ENCODE measurements at regions not wholly inside any gene's neighbourhood (a gene's known extent, or its start where the extent isn't known, plus 50 kb on each side); places are given as distances from the start of the nearest gene placed in this dataset.

DNA sequence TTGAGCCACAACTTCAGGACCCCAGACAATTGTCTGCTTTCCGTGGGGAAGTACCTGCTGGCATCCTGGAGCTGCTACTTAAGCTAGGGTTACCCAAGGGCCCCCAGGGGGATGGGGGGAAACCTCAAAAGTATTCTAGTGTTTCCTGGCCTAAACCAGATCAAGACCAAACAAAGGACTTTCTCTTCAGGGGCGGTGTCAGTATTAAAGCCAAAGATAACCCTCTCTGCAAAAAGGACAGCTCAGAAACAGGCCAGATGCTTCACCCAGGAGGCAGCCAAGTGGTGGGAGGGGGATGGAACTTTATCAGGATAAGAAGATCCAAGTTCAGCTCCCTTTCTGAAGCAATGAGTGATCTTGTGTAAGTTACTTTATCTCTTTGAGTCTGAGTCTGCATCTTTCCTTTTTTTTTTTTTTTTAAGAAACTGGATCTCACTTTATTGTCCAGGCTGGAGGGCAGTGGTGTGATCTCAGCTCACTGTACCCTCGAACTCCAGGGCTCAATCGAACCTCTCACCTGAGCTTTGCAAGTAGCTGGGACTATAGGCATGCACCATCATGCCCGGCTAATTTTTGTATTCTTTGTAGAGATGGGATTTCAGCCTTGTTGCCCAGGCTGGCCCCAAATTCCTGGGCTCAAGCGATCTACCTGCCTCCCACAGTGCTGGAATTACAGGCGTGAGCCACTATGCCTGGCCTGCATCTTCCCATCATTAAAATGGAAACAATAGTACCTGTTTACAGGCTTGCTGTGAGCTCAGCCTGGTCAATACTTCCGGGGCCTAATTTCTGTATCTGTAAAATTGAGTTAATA is 151.8 kb upstream of the PTPRM start:
- DNase-seq: no peak
- H3K27ac Mint-ChIP-seq: no peak overlapping the region
- Histone ChIP-seq H3K36me3 (replicated peaks in 1 of 2; ENCODE audit: control insufficient read depth in 1 of 2, insufficient read depth in 2 of 2, low read length in 2 of 2) (no peaks in the 10 kb centered on the region), H3K27ac (ENCODE audit: low read depth in 1 of 2, low read length in 2 of 2) (no peak overlapping the region), H3K79me2 (ENCODE audit: insufficient read depth, low read length) (no peaks in the 10 kb centered on the region), H3K9me3 (replicated peaks in 1 of 2; ENCODE audit: control insufficient read depth in 1 of 2, insufficient read depth in 1 of 2, low read length in 2 of 2) (no peaks in the 10 kb centered on the region), H3K4me3 (replicated peaks in 1 of 3; ENCODE audit: low read depth in 2 of 3, low read length in 3 of 3) (no peak overlapping the region), H3K27me3 (ENCODE audit: control insufficient read depth in 2 of 2, insufficient read depth in 2 of 2, low read length in 2 of 2) (no peaks in the 10 kb centered on the region), H3K4me2 (replicated peaks; ENCODE audit: extremely low read depth, low read length, poor library complexity, severe bottlenecking) (no peak overlapping the region), H3K9ac (ENCODE audit: insufficient read depth, low read length, poor library complexity, severe bottlenecking) (no peak overlapping the region), H2AFZ (ENCODE audit: insufficient read depth, low read depth, low read length, poor library complexity, severe bottlenecking) (no peak overlapping the region), H3K4me1 (ENCODE audit: control insufficient read depth in 1 of 2, insufficient read depth in 2 of 2, low read length in 2 of 2) (no peaks in the 10 kb centered on the region), H4K20me1 (ENCODE audit: insufficient read depth, low read length) (no peaks in the 10 kb centered on the region)
- H3K4me1 Mint-ChIP-seq: no peaks in the 10 kb centered on the region
- TF ChIP-seq, protein P1, sequence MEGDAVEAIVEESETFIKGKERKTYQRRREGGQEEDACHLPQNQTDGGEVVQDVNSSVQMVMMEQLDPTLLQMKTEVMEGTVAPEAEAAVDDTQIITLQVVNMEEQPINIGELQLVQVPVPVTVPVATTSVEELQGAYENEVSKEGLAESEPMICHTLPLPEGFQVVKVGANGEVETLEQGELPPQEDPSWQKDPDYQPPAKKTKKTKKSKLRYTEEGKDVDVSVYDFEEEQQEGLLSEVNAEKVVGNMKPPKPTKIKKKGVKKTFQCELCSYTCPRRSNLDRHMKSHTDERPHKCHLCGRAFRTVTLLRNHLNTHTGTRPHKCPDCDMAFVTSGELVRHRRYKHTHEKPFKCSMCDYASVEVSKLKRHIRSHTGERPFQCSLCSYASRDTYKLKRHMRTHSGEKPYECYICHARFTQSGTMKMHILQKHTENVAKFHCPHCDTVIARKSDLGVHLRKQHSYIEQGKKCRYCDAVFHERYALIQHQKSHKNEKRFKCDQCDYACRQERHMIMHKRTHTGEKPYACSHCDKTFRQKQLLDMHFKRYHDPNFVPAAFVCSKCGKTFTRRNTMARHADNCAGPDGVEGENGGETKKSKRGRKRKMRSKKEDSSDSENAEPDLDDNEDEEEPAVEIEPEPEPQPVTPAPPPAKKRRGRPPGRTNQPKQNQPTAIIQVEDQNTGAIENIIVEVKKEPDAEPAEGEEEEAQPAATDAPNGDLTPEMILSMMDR (IDR thresholded peaks at IDR 0.05): no peak
- peaks cover 0 to 3% (median 0%) of the 10 kb centered on the region in 3 donors for H3K27me3 Mint-ChIP-seq (ENCODE audit: low read depth in 3 of 3)
- 91% methylated on average over 4 of the region's 8 CpGs for WGBS (ENCODE audit: insufficient coverage)
- H3K9me3 Mint-ChIP-seq: peaks cover 0 to 7% (median 5%) of the 10 kb centered on the region in 7 donors
- intact Hi-C loops (cut with micrococcal nuclease): no loop called here
- H3K36me3 Mint-ChIP-seq: no peaks in the 10 kb centered on the region
- no peak overlapping the region for H3K4me3 Mint-ChIP-seq

DNA sequence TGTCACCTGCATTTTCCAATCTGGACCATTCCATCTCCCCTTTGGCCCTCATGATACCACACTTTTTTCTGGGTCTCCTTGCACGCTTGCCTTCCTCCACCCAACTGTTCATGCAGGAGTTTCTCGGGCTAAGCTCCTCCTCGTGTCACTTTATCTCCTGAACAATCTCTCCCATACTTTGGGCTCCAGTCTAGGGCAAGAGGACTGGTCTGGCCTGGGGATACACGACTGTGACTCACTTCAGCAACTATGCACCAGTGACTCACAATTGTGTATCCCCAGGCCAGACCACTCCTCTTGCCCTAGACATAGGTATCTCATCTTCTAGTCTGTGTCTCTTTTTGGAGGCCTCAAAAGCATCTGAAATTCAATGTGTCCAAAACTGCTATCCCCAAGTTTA is 149.4 kb upstream of the PTPRM start:
- H3K79me2 ChIP-seq (ENCODE audit: insufficient read depth, low read length): no peaks in the 10 kb centered on the region
- no peaks in the 10 kb centered on the region for H3K4me1 Mint-ChIP-seq
- WGBS (ENCODE audit: insufficient coverage): 89% methylated on average over 4 of the region's 4 CpGs
- H3K4me2 ChIP-seq (replicated peaks; ENCODE audit: extremely low read depth, low read length, poor library complexity, severe bottlenecking): no peak overlapping the region
- no peak overlapping the region for H2AFZ ChIP-seq (ENCODE audit: insufficient read depth, low read depth, low read length, poor library complexity, severe bottlenecking)
- no peak overlapping the region for H3K4me3 ChIP-seq (replicated peaks in 1 of 3; ENCODE audit: low read depth in 2 of 3, low read length in 3 of 3)
- peaks cover 0 to 3% (median 0%) of the 10 kb centered on the region in 3 donors for H3K27me3 Mint-ChIP-seq (ENCODE audit: low read depth in 3 of 3)
- H3K4me1 ChIP-seq (ENCODE audit: control insufficient read depth in 1 of 2, insufficient read depth in 2 of 2, low read length in 2 of 2): no peaks in the 10 kb centered on the region
- no peak for DNase-seq
- no peaks in the 10 kb centered on the region for H3K36me3 Mint-ChIP-seq
- H3K36me3 ChIP-seq (replicated peaks in 1 of 2; ENCODE audit: control insufficient read depth in 1 of 2, insufficient read depth in 2 of 2, low read length in 2 of 2): no peaks in the 10 kb centered on the region
- no peaks in the 10 kb centered on the region for H3K9me3 ChIP-seq (replicated peaks in 1 of 2; ENCODE audit: control insufficient read depth in 1 of 2, insufficient read depth in 1 of 2, low read length in 2 of 2)
- intact Hi-C loops (cut with micrococcal nuclease): no loop called here
- H3K27ac Mint-ChIP-seq: no peak overlapping the region
- H3K27me3 ChIP-seq (ENCODE audit: control insufficient read depth in 2 of 2, insufficient read depth in 2 of 2, low read length in 2 of 2): no peaks in the 10 kb centered on the region
- H3K9me3 Mint-ChIP-seq: peaks cover 0 to 5% (median 5%) of the 10 kb centered on the region in 7 donors
- H3K27ac ChIP-seq (ENCODE audit: low read depth in 1 of 2, low read length in 2 of 2): no peak overlapping the region
- H4K20me1 ChIP-seq (ENCODE audit: insufficient read depth, low read length): no peaks in the 10 kb centered on the region
- H3K4me3 Mint-ChIP-seq: no peak overlapping the region
- TF ChIP-seq, protein P1 (IDR thresholded peaks at IDR 0.05): no peak
- no peak overlapping the region for H3K9ac ChIP-seq (ENCODE audit: insufficient read depth, low read length, poor library complexity, severe bottlenecking)

Data from CD14-positive monocyte (primary cell).